Panc1 (cell line): ENCODE measurements at regions not wholly inside any gene's neighbourhood (a gene's known extent, or its start where the extent isn't known, plus 50 kb on each side); places are given as distances from the start of the nearest gene placed in this dataset.

Source experiments
- ATAC-seq: fragments of 200-7000 bp; cut with Tn5 transposase; 2 replicates; pipeline ENCODE4 v1.9.1; 2020; ENCODE audit warnings: mild to moderate bottlenecking, moderate library complexity
- BruUV-seq: library from RNA; stranded (reverse); fragments of 400-500 nt; replicated peaks from 2 replicates; lab custom pipeline; 2021; lab: Mats Ljungman, UMichigan
- CTCF ChIA-PET: fragments of 300-600 bp; sonication (Branson Sonifier 250); formaldehyde crosslinking; loops from one replicate; lab custom pipeline; 2022; ENCODE audit warnings: antibody characterized with exemption; lab: Charles Lee
- POLR2A ChIA-PET: fragments of 300-600 bp; sonication (Branson Sonifier 250); formaldehyde crosslinking; loops from one replicate; lab custom pipeline; 2022; ENCODE audit warnings: antibody characterized with exemption; lab: Charles Lee
- DNase-seq: peaks from one replicate; pipeline ENCODE4 v3.0.0-alpha.2; 2010; ENCODE audit warnings: low read depth, low spot score
- H3K27ac ChIP-seq: 2 replicates; pipeline ENCODE4 v1.5.1; 2011; ENCODE audit warnings: mild to moderate bottlenecking, low read length, inconsistent platforms
- H3K27me3 ChIP-seq: fragments of 200-500 bp; sonication (Bioruptor generic); 2 replicates; pipeline ENCODE4 v1.6.0; 2014; ENCODE audit warnings: low read length, inconsistent platforms; ENCODE audit not compliant: control insufficient read depth, insufficient read depth
- H3K36me3 ChIP-seq: fragments of 200-500 bp; sonication (Bioruptor generic); 2 replicates; pipeline ENCODE4 v1.5.1; 2014; ENCODE audit warnings: inconsistent platforms, mild to moderate bottlenecking, low read length, moderate library complexity; ENCODE audit not compliant: control insufficient read depth, insufficient read depth
- H3K4me1 ChIP-seq: 2 replicates; pipeline ENCODE4 v1.5.1; 2011; ENCODE audit warnings: inconsistent platforms, mild to moderate bottlenecking, low read length, moderate library complexity; ENCODE audit not compliant: control insufficient read depth, insufficient read depth
- H3K4me3 ChIP-seq, 2 experiments: 2 replicates each; pipeline ENCODE4 v1.5.1; 2011 to 2012; ENCODE audit warnings: low read depth in 2 of 2, low read length in 2 of 2, mild to moderate bottlenecking in 2 of 2, inconsistent platforms in 1 of 2, moderate library complexity in 1 of 2
- H3K9me3 ChIP-seq: fragments of 200-500 bp; sonication (Bioruptor generic); 2 replicates; pipeline ENCODE4 v1.5.1; 2014; ENCODE audit warnings: low read depth, mild to moderate bottlenecking, inconsistent platforms, low read length, moderate library complexity; ENCODE audit not compliant: control insufficient read depth, insufficient read depth
- POLR2AphosphoS5 ChIP-seq: IDR thresholded peaks from 2 replicates; pipeline ENCODE4 v1.6.1; 2012; ENCODE audit warnings: mild to moderate bottlenecking, low read depth, low read length, moderate library complexity
- SIN3A ChIP-seq: IDR thresholded peaks from 2 replicates; pipeline ENCODE4 v1.6.1; 2012; ENCODE audit warnings: low read depth, mild to moderate bottlenecking, low read length, moderate library complexity, borderline replicate concordance; ENCODE audit not compliant: insufficient read depth
- TCF7L2 ChIP-seq: IDR thresholded peaks from 2 replicates; pipeline ENCODE4 v1.6.1; 2011; ENCODE audit warnings: mild to moderate bottlenecking, low read depth, low read length, inconsistent platforms
- in situ Hi-C: cut with HindIII; loops from 2 replicates; pipeline ENCODE4 v1.10.0; 2016; ENCODE audit warnings: low sequenced_read_pairs, low pct_unique_long_range_greater_than_20kb
- intact Hi-C: fragments of 100-400 bp; cut with micrococcal nuclease; formaldehyde crosslinking; loops from one replicate; pipeline ENCODE4 v1.10.0; 2022; ENCODE audit not compliant: unreplicated experiment
- TF ChIP-seq, protein P1 (sequence below): fragments of 450-650 bp; IDR thresholded peaks from 2 replicates; pipeline ENCODE4 v1.5.1; 2017; ENCODE audit warnings: mild to moderate bottlenecking
- TF ChIP-seq, protein P2 (sequence below), 2 experiments: IDR thresholded peaks; 2 replicates each; pipeline ENCODE4 v1.6.1; 2011 to 2012; ENCODE audit warnings: low read depth in 2 of 2, control low read depth in 1 of 2, low read length in 1 of 2, mild to moderate bottlenecking in 1 of 2, moderate library complexity in 1 of 2; ENCODE audit not compliant: insufficient read depth in 1 of 2

DNA sequence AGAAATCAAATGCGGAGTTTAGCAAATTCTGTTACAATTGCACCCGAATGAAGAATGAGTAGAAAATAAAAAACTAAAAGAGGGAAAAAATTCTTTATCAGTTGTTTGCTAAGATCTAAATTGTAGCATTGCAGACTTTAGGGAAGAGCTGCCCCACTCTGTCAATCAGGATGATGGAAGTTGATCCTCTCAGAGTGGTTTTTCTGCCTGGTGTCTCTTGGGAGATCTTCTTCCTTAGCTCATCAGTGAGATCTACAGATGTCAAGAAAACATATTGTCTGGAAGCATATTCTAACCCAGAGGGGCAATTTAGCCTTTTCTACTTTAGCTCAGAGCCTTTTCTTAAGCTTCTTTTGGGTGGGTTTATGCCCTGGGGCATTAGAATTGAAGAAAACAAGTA lies 223.2 kb upstream of the PCDH17 start:
- no peaks in the 10 kb centered on the region for H3K4me1 ChIP-seq
- TF ChIP-seq POLR2AphosphoS5 = no peak
- TF ChIP-seq, protein P1, sequence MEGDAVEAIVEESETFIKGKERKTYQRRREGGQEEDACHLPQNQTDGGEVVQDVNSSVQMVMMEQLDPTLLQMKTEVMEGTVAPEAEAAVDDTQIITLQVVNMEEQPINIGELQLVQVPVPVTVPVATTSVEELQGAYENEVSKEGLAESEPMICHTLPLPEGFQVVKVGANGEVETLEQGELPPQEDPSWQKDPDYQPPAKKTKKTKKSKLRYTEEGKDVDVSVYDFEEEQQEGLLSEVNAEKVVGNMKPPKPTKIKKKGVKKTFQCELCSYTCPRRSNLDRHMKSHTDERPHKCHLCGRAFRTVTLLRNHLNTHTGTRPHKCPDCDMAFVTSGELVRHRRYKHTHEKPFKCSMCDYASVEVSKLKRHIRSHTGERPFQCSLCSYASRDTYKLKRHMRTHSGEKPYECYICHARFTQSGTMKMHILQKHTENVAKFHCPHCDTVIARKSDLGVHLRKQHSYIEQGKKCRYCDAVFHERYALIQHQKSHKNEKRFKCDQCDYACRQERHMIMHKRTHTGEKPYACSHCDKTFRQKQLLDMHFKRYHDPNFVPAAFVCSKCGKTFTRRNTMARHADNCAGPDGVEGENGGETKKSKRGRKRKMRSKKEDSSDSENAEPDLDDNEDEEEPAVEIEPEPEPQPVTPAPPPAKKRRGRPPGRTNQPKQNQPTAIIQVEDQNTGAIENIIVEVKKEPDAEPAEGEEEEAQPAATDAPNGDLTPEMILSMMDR = no peak
- TF ChIP-seq, protein P2, sequence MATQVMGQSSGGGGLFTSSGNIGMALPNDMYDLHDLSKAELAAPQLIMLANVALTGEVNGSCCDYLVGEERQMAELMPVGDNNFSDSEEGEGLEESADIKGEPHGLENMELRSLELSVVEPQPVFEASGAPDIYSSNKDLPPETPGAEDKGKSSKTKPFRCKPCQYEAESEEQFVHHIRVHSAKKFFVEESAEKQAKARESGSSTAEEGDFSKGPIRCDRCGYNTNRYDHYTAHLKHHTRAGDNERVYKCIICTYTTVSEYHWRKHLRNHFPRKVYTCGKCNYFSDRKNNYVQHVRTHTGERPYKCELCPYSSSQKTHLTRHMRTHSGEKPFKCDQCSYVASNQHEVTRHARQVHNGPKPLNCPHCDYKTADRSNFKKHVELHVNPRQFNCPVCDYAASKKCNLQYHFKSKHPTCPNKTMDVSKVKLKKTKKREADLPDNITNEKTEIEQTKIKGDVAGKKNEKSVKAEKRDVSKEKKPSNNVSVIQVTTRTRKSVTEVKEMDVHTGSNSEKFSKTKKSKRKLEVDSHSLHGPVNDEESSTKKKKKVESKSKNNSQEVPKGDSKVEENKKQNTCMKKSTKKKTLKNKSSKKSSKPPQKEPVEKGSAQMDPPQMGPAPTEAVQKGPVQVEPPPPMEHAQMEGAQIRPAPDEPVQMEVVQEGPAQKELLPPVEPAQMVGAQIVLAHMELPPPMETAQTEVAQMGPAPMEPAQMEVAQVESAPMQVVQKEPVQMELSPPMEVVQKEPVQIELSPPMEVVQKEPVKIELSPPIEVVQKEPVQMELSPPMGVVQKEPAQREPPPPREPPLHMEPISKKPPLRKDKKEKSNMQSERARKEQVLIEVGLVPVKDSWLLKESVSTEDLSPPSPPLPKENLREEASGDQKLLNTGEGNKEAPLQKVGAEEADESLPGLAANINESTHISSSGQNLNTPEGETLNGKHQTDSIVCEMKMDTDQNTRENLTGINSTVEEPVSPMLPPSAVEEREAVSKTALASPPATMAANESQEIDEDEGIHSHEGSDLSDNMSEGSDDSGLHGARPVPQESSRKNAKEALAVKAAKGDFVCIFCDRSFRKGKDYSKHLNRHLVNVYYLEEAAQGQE (IDR thresholded peaks at IDR 0.05; ENCODE audit: insufficient read depth in 1 of 2, low read depth in 2 of 2, low read length in 1 of 2) = no peak
- TF ChIP-seq TCF7L2 = no peak
- no peak for TF ChIP-seq SIN3A
- ChIA-PET CTCF (no interaction called here), POLR2A (no interaction called here)
- no peaks in the 10 kb centered on the region for H3K9me3 ChIP-seq
- no peaks in the 10 kb centered on the region for H3K27me3 ChIP-seq
- no peak overlapping the region for H3K27ac ChIP-seq
- no TSS peak for BruUV-seq
- H3K36me3 ChIP-seq = no peaks in the 10 kb centered on the region
- in situ Hi-C loops = no loop called here
- H3K4me3 ChIP-seq = no peak overlapping the region
- no peak for DNase-seq
- intact Hi-C loops = no loop called here
- ATAC-seq = no peak

DNA sequence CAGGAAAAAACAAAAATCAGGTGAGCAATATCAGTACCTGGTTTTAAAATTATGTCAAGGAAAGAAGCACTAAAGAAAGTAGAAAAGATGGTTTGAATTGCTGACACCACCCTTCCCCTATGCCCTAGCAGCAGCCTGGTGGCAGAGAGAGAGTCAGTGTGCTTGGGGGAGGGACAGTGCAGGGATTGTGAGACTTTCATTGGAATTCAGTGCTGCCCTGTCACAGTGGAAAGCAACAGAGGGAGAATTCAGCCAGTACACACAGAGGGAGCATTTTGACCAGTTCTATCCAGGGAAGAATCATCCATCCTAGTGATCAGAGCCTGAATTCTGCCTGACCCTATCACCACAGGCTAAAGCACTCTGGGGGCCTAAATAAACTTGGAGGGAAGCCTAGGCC lies 222.4 kb upstream of the PCDH17 start:
- ATAC-seq (no peak), DNase-seq (no peak)
- Histone ChIP-seq H3K4me3 (no peak overlapping the region), H3K36me3 (no peaks in the 10 kb centered on the region), H3K27me3 (no peaks in the 10 kb centered on the region), H3K4me1 (no peaks in the 10 kb centered on the region), H3K9me3 (no peaks in the 10 kb centered on the region), H3K27ac (no peak overlapping the region)
- TF ChIP-seq, protein P2 (IDR thresholded peaks at IDR 0.05; ENCODE audit: insufficient read depth in 1 of 2, low read depth in 2 of 2, low read length in 1 of 2) = no peak
- TF ChIP-seq TCF7L2 = no peak
- no peak for TF ChIP-seq SIN3A
- TF ChIP-seq, protein P1 = no peak
- TF ChIP-seq POLR2AphosphoS5 = no peak
- in situ Hi-C loops (no loop called here), intact Hi-C loops (no loop called here)
- BruUV-seq = no TSS peak
- CTCF ChIA-PET = no interaction called here
- POLR2A ChIA-PET = no interaction called here
